ENCODE measurements at regions not wholly inside any gene's neighbourhood (a gene's known extent, or its start where the extent isn't known, plus 50 kb on each side); places are given as distances from the start of the nearest gene placed in this dataset.

DNA sequence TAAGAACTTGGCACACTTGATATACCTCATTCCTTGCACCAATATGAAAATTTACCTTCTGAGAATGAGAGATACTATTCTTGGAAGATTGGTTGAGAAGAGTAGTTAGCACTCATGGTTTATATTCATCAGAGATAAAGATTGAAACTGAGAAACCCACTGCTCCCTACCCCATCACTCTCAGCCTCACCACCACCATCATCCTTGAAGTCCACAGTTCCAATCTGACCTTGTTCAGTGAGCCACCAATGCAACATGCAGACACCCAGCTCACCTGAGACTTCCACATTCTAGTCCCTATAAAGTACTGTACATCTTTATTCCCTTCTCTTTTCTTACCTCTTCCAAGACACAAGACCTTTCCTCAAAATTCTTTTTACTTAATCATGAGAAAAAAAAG lies 869.0 kb downstream of the TRIB2 start:
- TF ChIP-seq, protein P1, sequence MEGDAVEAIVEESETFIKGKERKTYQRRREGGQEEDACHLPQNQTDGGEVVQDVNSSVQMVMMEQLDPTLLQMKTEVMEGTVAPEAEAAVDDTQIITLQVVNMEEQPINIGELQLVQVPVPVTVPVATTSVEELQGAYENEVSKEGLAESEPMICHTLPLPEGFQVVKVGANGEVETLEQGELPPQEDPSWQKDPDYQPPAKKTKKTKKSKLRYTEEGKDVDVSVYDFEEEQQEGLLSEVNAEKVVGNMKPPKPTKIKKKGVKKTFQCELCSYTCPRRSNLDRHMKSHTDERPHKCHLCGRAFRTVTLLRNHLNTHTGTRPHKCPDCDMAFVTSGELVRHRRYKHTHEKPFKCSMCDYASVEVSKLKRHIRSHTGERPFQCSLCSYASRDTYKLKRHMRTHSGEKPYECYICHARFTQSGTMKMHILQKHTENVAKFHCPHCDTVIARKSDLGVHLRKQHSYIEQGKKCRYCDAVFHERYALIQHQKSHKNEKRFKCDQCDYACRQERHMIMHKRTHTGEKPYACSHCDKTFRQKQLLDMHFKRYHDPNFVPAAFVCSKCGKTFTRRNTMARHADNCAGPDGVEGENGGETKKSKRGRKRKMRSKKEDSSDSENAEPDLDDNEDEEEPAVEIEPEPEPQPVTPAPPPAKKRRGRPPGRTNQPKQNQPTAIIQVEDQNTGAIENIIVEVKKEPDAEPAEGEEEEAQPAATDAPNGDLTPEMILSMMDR (IDR thresholded peaks at IDR 0.05) = no peak
- no peak for TF ChIP-seq POLR2A (IDR thresholded peaks at IDR 0.05)

All from heart left ventricle (tissue), 13 donors.